Tibial nerve (tissue), 4 donors: ENCODE measurements at regions not wholly inside any gene's neighbourhood (a gene's known extent, or its start where the extent isn't known, plus 50 kb on each side); places are given as distances from the start of the nearest gene placed in this dataset.

Source experiments
- DNase-seq, 2 donors: peaks; one replicate each; pipeline ENCODE4 v3.0.0-alpha.2; 2019; ENCODE audit warnings: low spot score in 2 of 2
- H3K27ac ChIP-seq, 4 donors: fragments of 200-600 bp; sonication (generic) in 3 of 4; one replicate each; pipeline ENCODE4 v1.5.1; 2017 to 2019; ENCODE audit warnings: mild to moderate bottlenecking in 1 of 4
- H3K27me3 ChIP-seq, 2 donors: fragments of 200-600 bp; sonication (generic) in 1 of 2; one replicate each; pipeline versions ENCODE4 v1.5.1 to v1.6.0; 2017 to 2019
- H3K36me3 ChIP-seq, 3 donors: fragments of 200-600 bp; sonication (generic); one replicate each; pipeline ENCODE4 v1.5.1; 2018 to 2019
- H3K4me1 ChIP-seq, 4 donors: fragments of 200-600 bp; sonication (generic) in 3 of 4; one replicate each; pipeline ENCODE4 v1.5.1; 2017 to 2019
- H3K4me3 ChIP-seq, 4 donors: fragments of 200-600 bp; sonication (generic) in 3 of 4; one replicate each; pipeline ENCODE4 v1.5.1; 2017 to 2019; ENCODE audit warnings: mild to moderate bottlenecking in 1 of 4, moderate library complexity in 1 of 4
- H3K9me3 ChIP-seq, 4 donors: fragments of 200-600 bp; sonication (generic) in 3 of 4; one replicate each; pipeline ENCODE4 v1.5.1; 2017 to 2019
- CTCF ChIP-seq, 5 experiments: fragments of 200-600 bp in 3 of 5; fragments of 450-650 bp in 2 of 5; sonication (generic) in 3 of 5; IDR thresholded peaks; one replicate each; pipeline ENCODE4 v1.5.1; 2016 to 2019; ENCODE audit warnings: antibody characterized with exemption in 5 of 5, mild to moderate bottlenecking in 3 of 5, moderate library complexity in 2 of 5
- EP300 ChIP-seq, 2 donors: sonication (generic); formaldehyde crosslinking; IDR thresholded peaks; one replicate each; pipeline ENCODE4 v1.6.1; 2017; ENCODE audit warnings: antibody characterized with exemption in 2 of 2, mild to moderate bottlenecking in 1 of 2
- POLR2A ChIP-seq, 2 donors: fragments of 450-650 bp; IDR thresholded peaks; one replicate each; pipeline ENCODE4 v1.6.1; 2017; ENCODE audit warnings: antibody characterized with exemption in 2 of 2, mild to moderate bottlenecking in 2 of 2, moderate library complexity in 2 of 2
- WGBS, 2 donors: methylation state at CpG; one replicate each; pipeline ENCODE4 v1.1.5; 2018; 5-methylcytosine and 5-hydroxymethylcytosine counted together

GRCh38 chr3:181909241-181909640 lies 197.5 kb downstream of the SOX2 start:
- Histone ChIP-seq H3K9me3 (no peaks in the 10 kb centered on the region), H3K27ac (no peak overlapping the region), H3K27me3 (no peaks in the 10 kb centered on the region), H3K4me1 (no peaks in the 10 kb centered on the region), H3K36me3 (no peaks in the 10 kb centered on the region), H3K4me3 (no peak overlapping the region)
- WGBS, 2 donors, result 96% methylated on average over 2 of the region's 2 CpGs
- no peak for DNase-seq
- no peak for TF ChIP-seq POLR2A (IDR thresholded peaks at IDR 0.05)
- TF ChIP-seq EP300 (IDR thresholded peaks at IDR 0.05), result no peak
- TF ChIP-seq CTCF (IDR thresholded peaks at IDR 0.05), result no peak

- H3K4me1 ChIP-seq, result no peaks in the 10 kb centered on the region
- no peaks in the 10 kb centered on the region for H3K9me3 ChIP-seq
- H3K36me3 ChIP-seq, result no peaks in the 10 kb centered on the region
- no peak overlapping the region for H3K4me3 ChIP-seq
- DNase-seq, result no peak
- TF ChIP-seq EP300 (IDR thresholded peaks at IDR 0.05), result no peak
- no peak for TF ChIP-seq CTCF (IDR thresholded peaks at IDR 0.05)
- no peak for TF ChIP-seq POLR2A (IDR thresholded peaks at IDR 0.05)
- 81 to 88% methylated on average over 4 of the region's 4 CpGs for WGBS, 2 donors
- no peak overlapping the region for H3K27ac ChIP-seq
- H3K27me3 ChIP-seq, result no peaks in the 10 kb centered on the region
Measured at GRCh38 chr3:181912384-181912783, 200.7 kb downstream of the SOX2 start.

GRCh38 chr3:181913254-181913653 lies 201.5 kb downstream of the SOX2 start:
- no peak for DNase-seq
- TF ChIP-seq EP300 (IDR thresholded peaks at IDR 0.05), result no peak
- no peak for TF ChIP-seq CTCF (IDR thresholded peaks at IDR 0.05)
- TF ChIP-seq POLR2A (IDR thresholded peaks at IDR 0.05), result no peak
- Histone ChIP-seq H3K36me3 (no peaks in the 10 kb centered on the region), H3K4me1 (no peaks in the 10 kb centered on the region), H3K4me3 (no peak overlapping the region), H3K27ac (no peak overlapping the region), H3K9me3 (no peaks in the 10 kb centered on the region), H3K27me3 (no peaks in the 10 kb centered on the region)
- 51 to 62% methylated on average over 2 of the region's 2 CpGs for WGBS, 2 donors

- Histone ChIP-seq H3K27ac (no peak overlapping the region), H3K36me3 (no peaks in the 10 kb centered on the region), H3K9me3 (no peaks in the 10 kb centered on the region), H3K27me3 (no peaks in the 10 kb centered on the region), H3K4me3 (no peak overlapping the region), H3K4me1 (no peaks in the 10 kb centered on the region)
- 78 to 80% methylated on average over 6 of the region's 6 CpGs for WGBS, 2 donors
- no peak for DNase-seq
- TF ChIP-seq CTCF (IDR thresholded peaks at IDR 0.05), result no peak
- TF ChIP-seq POLR2A (IDR thresholded peaks at IDR 0.05), result no peak
- TF ChIP-seq EP300 (IDR thresholded peaks at IDR 0.05), result no peak
Measured at GRCh38 chr3:181915551-181915950, 203.8 kb downstream of the SOX2 start.

- H3K36me3 ChIP-seq, result no peaks in the 10 kb centered on the region
- TF ChIP-seq CTCF (IDR thresholded peaks at IDR 0.05) (no peak), POLR2A (IDR thresholded peaks at IDR 0.05) (no peak)
- no peaks in the 10 kb centered on the region for H3K9me3 ChIP-seq
- H3K4me1 ChIP-seq, result no peaks in the 10 kb centered on the region
- no peak overlapping the region for H3K27ac ChIP-seq
- no peaks in the 10 kb centered on the region for H3K27me3 ChIP-seq
- DNase-seq, result no peak
- no peak overlapping the region for H3K4me3 ChIP-seq
- 79 to 80% methylated on average over 3 of the region's 3 CpGs for WGBS, 2 donors
Measured at GRCh38 chr3:181916013-181916412, 204.3 kb downstream of the SOX2 start.
